Stimulated activated CD4-positive, alpha-beta T cell treated with anti-CD3 and anti-CD28 coated beads, Interleukin-4, amount 100 ng/mL, for 48 hours (primary cell): ENCODE measurements at regions not wholly inside any gene's neighbourhood (a gene's known extent, or its start where the extent isn't known, plus 50 kb on each side); places are given as distances from the start of the nearest gene placed in this dataset.
"Not testable (repeated sequence)": the region's sequence is repeated elsewhere in the genome, so short reads cannot be mapped to it uniquely, and the experiment has no call there.

Experiments used
- DNase-seq, 2 donors: peaks; one replicate each; pipeline ENCODE4 v3.0.0-alpha.2; 2020; ENCODE audit warnings: low read depth in 2 of 2

DNA sequence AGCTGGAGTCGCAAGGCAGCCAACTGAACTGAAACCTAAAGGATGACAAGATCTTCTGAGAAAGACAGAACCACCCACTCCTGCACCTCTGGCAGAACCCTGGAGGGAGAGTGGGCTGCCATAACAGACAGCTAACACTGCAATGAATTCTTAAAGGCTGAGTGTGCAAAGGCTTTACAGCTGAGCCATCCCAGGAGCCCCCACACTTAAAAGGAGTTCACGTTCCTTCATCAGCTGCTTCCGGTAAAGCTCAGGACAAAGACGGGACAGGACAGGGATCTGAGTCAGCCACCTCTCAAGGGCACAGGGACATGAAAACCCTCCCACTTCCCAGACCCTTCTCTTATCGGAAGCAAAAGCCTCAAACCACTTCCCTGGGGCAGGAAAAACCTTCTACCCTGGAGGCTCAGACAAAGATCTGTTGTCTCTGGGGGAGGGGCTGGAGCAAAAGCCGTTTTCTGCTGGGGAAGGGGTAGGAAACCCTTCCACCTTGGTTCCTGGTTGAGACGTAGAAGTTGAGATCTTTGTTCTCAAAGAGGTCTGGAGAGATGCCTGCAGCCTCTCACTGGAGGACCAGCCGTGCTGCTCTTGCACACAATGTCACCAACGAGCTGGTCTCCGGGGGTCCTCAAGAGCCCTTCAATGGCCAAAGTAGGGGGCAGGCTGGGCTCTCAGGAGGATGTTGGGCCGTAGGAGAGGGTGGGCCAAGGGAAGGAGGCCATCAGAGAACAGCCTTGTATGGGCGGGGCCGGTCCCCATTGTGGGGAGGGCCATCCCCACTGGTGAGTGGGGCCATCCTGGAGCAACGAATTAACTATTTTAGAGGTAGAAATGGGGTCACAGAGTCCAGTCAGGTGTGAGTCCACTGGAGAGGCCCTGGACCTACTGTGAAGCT is 452.4 kb downstream of the PTPRU start:
- DNase-seq, result no peak

DNA sequence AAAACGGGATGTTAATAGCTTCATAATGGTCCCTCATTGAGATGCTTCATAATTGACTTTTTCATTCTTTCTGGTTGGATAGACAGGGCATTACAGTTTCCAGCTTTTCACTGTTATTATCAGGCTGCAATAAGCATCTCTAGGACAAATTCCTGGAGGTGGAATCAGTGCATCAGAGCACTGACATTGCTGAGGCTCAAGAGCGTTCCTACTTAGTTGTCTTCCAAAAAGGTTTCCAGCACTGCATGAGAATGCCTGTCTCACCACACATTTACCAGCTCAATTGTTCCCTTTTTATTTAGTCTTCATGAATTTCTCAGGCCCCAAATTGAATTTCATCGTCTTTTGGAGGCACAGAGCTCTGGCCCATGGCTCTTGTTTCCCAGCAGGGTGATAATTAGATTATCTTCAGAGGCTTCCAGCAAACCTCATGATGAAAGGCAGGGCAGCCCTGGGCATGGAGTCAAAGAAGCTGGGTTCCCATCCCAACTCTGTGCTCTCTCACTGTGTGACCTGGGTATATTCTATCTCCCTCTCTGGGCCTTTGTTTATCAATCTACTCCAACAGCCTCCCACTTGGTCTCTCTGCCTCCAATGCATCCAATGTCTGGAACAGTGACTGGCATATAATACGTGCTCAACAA is 451.4 kb downstream of the PTPRU start:
- DNase-seq, result no peak

GRCh38 chr1:29687166-29687565 is 450.8 kb downstream of the PTPRU start:
- no peak for DNase-seq

- no peak for DNase-seq
Observed at GRCh38 chr1:29686012-29686930, 449.9 kb downstream of the PTPRU start.

DNA sequence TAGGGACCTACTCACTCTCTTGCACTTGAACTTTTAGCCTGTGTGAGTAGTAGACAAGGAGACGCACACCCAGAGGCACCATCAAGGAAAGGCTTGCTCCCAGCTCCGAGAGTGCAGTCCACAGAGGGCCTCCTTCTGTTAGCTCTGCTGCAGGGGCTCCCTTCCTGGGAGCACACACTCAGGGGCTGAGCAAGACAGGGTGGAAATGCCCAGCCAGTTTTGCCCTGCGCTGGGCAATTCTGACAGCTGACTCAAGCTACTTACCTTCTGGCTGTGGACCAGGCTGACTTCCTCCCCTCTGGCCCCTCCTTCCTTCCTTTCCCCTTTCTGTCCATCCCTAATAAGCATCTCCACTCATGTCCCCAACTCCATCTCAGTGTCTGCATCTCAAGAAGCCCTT is 449.1 kb downstream of the PTPRU start:
- DNase-seq, result no peak

GRCh38 chr1:29684141-29684540 is 447.8 kb downstream of the PTPRU start:
- no peak for DNase-seq

DNA sequence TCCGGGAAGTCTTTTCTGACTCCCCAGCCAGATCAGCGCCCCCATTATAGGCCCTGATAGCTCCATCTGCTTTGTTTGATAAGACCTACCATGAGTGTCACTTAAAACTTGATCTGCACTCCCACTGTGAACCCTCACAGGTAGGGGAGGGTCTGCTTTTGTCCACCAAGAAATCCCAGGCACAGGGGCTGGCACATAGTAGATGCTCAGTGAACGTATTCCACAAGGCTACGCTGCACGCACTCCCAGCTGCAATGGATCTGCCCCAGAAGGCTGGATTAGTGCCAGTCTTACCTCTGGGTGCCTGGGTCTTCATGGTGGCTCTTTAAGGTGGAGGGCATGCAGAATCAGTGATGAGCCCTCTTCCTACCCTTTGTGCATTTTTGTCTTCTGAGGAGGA is 447.1 kb downstream of the PTPRU start:
- DNase-seq, result no peak

DNA sequence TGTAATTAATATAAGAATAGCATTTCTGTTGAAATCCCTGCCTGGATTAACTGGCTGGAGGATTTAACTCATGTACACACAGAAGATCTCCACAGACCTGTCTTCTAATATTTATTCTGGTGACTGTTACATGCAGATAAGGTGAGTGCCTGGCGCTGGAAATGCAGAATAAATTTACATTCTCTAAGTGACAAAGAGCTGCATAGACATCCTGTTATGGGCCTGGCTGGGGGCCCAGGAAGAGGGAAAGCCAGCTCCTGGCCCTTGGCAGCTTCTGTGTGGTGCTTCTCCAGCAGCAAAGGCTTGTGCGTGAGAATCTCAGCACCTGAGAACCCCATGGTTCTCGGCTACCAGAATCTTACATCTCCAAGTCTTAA is 446.6 kb downstream of the PTPRU start:
- DNase-seq, result no peak

GRCh38 chr1:29682171-29682918 is 446.0 kb downstream of the PTPRU start:
- no peak for DNase-seq

DNA sequence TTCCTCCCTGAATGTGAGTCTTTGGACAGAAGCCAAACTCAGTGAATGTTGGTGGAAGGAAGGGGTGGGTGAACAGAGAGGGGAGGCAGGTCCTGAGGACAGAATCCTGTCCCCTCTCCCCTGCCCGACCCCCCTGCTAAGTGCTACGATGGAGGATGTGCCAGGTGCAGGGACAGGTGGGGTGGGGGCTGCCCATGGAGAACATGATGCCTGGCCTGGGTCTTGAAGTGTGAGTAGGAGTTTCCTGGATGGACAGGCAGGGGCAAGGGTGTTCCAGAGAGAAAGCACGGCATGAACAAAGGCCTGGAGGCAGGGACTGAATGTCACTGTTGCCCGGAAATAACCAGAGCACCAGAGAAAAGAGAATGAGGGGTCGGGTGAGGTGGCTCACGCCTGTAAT is 445.1 kb downstream of the PTPRU start:
- not testable (repeated sequence) for DNase-seq

DNA sequence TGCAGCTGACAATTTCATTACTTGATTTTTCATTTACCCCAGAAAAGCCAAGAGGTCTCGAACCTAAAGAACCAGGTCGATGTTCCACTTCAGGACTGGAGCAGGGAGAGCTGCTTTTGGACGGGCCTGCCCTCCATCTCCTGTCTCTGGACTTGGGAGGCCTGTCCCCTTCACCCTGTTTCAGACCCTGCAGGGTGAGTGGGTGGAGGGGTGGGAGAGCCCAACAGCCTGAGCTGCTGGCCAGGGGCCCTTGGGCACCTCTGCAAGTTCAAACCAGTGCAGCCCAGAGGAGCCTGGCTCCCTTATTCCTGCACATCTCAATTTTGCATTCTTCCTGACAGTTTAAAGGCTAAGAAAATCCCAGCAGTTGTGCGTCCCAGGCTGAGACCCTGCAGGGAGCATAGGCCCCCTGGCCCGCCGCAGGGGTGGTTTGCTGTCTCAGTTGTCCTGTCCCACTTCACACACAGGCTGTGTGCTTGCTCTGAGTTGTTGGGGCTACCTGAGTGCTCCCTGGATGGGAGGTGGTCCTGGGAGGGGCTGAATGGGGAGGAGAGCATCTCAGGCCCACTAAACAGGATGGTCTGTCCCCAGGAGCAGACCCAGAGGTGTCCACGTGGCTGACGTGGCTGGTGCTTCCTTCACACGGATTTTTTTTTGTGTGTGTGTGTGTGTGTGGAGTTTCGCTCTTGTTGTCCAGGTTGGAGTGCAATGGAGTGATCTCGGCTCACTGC is 443.7 kb downstream of the PTPRU start:
- no peak for DNase-seq

- no peak for DNase-seq
Observed at GRCh38 chr1:29679316-29679715, 443.0 kb downstream of the PTPRU start.

DNA sequence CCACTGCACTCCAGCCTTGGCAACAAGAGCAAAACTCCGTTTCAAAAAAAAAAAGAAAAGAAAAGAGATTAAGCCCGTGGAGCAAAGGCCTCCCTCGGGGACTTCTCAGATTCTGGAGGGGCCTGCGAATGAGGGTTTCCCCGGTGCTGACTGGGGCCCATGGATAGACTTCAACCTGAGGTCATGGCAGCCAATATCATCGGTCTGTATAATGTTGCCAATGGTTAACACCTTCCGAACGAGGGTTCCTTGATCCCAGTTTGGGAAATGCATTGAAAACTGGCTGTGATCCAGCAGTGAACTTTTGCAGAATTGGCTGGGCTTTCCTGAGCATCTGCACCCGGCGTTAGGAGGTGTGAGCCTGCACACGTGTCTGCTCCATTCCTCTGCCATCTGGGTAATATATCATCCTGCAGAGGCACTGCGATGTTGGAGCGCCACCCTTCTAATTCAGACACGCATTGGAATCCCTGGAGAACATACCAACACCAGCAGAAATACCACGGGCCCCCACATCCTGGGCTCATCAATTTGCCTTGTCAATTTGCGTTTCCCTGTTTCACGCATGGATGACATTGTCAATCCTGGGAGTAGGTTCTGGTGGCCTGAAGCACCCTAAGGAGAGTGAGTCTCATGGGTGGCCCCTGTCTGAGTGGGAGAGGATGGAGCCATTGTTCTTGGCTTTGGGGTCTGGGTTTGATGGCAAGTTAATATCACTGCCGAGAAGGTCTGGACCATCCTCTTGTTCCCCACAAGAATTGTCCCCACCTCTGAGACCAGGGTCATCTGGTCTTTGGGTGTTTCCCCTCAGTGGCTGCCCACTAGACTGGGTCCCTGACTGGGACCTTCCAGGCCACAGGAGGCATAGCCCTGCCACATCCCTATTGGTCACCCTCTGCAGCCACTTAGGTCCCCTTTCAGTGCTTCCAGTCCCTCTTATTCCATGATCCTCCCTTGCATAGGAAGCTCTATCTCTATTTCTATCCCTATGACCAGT is 441.0 kb downstream of the PTPRU start:
- no peak for DNase-seq

DNA sequence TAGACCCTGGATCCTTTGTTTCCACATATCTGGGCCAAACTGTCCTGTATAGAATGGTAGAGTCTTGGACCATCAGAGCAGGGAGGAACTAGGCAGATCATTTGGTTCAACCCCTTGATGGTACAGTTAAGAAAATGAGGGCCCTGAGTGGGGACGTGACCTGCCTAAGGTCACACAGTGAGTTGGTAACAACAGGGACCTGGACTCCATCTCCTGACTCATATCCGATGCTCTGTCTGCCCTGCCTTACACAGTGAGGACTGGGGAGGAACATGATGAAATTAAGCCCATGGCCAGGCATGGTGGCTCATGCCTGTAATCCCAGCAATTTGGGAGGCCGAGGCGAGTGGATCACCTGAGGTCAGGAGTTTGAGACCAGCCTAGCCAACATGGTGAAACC is 440.2 kb downstream of the PTPRU start:
- DNase-seq, result no peak

DNA sequence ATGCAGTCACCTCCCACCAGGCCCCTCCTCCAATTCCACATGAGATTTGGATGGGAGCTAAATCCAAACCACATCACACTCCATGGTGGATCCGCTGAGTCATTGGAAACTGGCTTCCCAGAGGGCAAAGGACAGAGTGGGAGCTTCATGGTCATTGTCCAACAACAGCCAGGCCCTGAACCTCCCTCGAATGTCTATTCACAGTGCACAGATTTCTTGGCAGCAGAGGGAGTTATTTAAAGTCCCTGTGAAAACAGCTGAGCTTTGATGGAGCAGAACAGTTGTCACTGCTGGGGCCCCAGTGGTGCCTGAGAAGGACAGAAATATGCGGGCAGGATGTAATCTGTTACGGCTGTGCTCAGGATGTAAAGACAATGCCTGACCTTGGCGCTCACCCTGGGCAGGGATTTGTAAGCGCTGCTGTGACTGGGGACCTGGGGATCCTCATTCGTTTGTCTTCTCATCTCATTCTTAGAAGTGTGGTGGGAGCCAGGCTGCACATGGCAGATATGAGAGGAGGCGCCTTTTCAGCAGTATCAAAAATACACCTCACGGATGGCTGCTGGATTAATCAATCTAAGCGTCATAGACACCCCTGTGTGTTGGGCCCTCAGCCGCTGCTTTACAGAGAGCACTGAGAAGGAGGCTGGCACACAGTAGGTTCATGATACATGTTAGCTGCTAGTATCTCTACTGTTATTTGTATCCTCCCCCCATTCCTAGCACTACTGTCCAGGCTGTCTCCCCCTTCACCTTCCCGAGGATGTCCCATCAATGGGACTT is 439.4 kb downstream of the PTPRU start:
- DNase-seq, result no peak

DNA sequence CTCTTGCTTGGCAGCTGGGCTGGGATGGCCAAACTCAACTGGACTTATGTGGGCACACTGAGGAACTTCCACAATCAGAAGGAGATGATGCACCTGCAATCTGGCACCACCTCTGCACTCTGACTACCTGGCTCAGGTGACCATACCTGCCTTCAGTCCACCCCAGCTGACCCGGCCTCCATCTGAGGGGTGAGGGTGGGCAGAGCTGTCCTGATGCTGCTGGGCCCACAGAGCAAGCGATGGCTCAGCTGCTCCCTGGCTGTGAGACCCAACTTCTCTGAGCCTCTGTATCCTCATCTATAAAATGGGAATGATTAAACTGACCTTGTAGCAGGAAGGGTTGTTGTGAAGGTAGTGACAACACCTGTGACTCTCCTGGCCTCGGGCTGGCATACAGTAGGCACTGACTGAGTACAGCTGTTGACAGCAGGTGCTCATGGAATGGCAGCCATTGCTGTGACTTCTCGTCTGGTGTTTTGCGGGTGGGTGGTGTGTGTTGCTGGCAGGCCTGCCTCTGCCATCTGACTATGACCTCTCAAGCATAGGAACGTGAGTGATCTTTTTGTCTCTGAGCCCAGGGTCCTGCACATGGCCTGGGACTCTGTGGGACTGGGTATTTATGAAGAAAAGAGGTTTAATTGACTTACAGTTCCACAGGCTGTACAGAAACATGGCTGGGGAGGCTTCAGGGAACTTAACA is 438.5 kb downstream of the PTPRU start:
- DNase-seq, result no peak

- DNase-seq, result no peak
Observed at GRCh38 chr1:29673669-29674626, 437.6 kb downstream of the PTPRU start.
